ENCODE measurements at regions not wholly inside any gene's neighbourhood (a gene's known extent, or its start where the extent isn't known, plus 50 kb on each side); places are given as distances from the start of the nearest gene placed in this dataset.

GRCh38 chr13:73244467-73244866 lies 185.7 kb downstream of the KLF5 start:
- no peak for TF ChIP-seq POLR2A (IDR thresholded peaks at IDR 0.05; ENCODE audit: low read length)
- no peak for TF ChIP-seq GATA1 (IDR thresholded peaks at IDR 0.05; ENCODE audit: low read depth, low read length)
